Endothelial cell (in vitro differentiated cells): ENCODE measurements at regions not wholly inside any gene's neighbourhood (a gene's known extent, or its start where the extent isn't known, plus 50 kb on each side); places are given as distances from the start of the nearest gene placed in this dataset.

Source experiments
- DNase-seq: peaks from one replicate; pipeline ENCODE4 v3.0.0; 2021; ENCODE audit warnings: low spot score
- H3K27ac Mint-ChIP-seq: one replicate; pipeline ENCODE4 v1.8.0; 2021; ENCODE audit warnings: mixed read lengths, inconsistent platforms; ENCODE audit not compliant: unreplicated experiment
- H3K27me3 Mint-ChIP-seq: one replicate; pipeline ENCODE4 v1.8.0; 2021; ENCODE audit warnings: mild to moderate bottlenecking, moderate library complexity, mixed read lengths, inconsistent platforms; ENCODE audit not compliant: unreplicated experiment
- H3K36me3 Mint-ChIP-seq: one replicate; pipeline ENCODE4 v1.8.0; 2021; ENCODE audit warnings: mild to moderate bottlenecking, low read depth, mixed read lengths, inconsistent platforms; ENCODE audit not compliant: unreplicated experiment
- H3K4me1 Mint-ChIP-seq: one replicate; pipeline ENCODE4 v1.8.0; 2021; ENCODE audit warnings: mild to moderate bottlenecking, mixed read lengths, inconsistent platforms; ENCODE audit not compliant: unreplicated experiment
- H3K4me3 Mint-ChIP-seq: one replicate; pipeline ENCODE4 v1.8.0; 2021; ENCODE audit warnings: mild to moderate bottlenecking, mixed read lengths, inconsistent platforms; ENCODE audit not compliant: unreplicated experiment
- H3K9me3 Mint-ChIP-seq: one replicate; pipeline ENCODE4 v1.8.0; 2021; ENCODE audit warnings: mixed read lengths, inconsistent platforms; ENCODE audit not compliant: unreplicated experiment
- CTCF ChIP-seq: fragments of 200-600 bp; sonication (generic); IDR thresholded peaks from one replicate; pipeline ENCODE4 v1.5.0; 2021; ENCODE audit warnings: antibody characterized with exemption; ENCODE audit not compliant: unreplicated experiment

- Mint-ChIP-seq H3K9me3 (no peaks in the 10 kb centered on the region), H3K36me3 (no peaks in the 10 kb centered on the region), H3K4me1 (no peaks in the 10 kb centered on the region), H3K27me3 (no peaks in the 10 kb centered on the region), H3K27ac (no peak overlapping the region), H3K4me3 (no peak overlapping the region)
- TF ChIP-seq CTCF, result no peak
- no peak for DNase-seq
These were observed 925.0 kb upstream of the RBFOX1 start for GRCh38 chr16:6407596-6407995.

GRCh38 chr16:6406028-6406427 lies 926.6 kb upstream of the RBFOX1 start:
- DNase-seq, result no peak
- H3K27ac Mint-ChIP-seq, result no peak overlapping the region
- no peaks in the 10 kb centered on the region for H3K9me3 Mint-ChIP-seq
- H3K36me3 Mint-ChIP-seq, result no peaks in the 10 kb centered on the region
- H3K4me3 Mint-ChIP-seq, result no peak overlapping the region
- H3K4me1 Mint-ChIP-seq, result no peaks in the 10 kb centered on the region
- TF ChIP-seq CTCF, result no peak
- H3K27me3 Mint-ChIP-seq, result no peaks in the 10 kb centered on the region

- no peak overlapping the region for H3K27ac Mint-ChIP-seq
- H3K36me3 Mint-ChIP-seq, result no peaks in the 10 kb centered on the region
- H3K4me3 Mint-ChIP-seq, result no peak overlapping the region
- no peaks in the 10 kb centered on the region for H3K27me3 Mint-ChIP-seq
- DNase-seq, result no peak
- no peak for TF ChIP-seq CTCF
- no peaks in the 10 kb centered on the region for H3K4me1 Mint-ChIP-seq
- H3K9me3 Mint-ChIP-seq, result no peaks in the 10 kb centered on the region
These were observed 949.7 kb upstream of the RBFOX1 start for GRCh38 chr16:6382924-6383459.

GRCh38 chr16:6381896-6382295 lies 950.7 kb upstream of the RBFOX1 start:
- DNase-seq, result no peak
- Mint-ChIP-seq H3K36me3 (no peaks in the 10 kb centered on the region), H3K4me1 (no peaks in the 10 kb centered on the region), H3K27ac (no peak overlapping the region), H3K27me3 (no peaks in the 10 kb centered on the region), H3K4me3 (no peak overlapping the region), H3K9me3 (no peaks in the 10 kb centered on the region)
- no peak for TF ChIP-seq CTCF

GRCh38 chr16:6377956-6378355 lies 954.7 kb upstream of the RBFOX1 start:
- H3K27ac Mint-ChIP-seq, result no peak overlapping the region
- H3K4me1 Mint-ChIP-seq, result peaks cover 3% of the 10 kb centered on the region
- H3K36me3 Mint-ChIP-seq, result no peaks in the 10 kb centered on the region
- TF ChIP-seq CTCF, result no peak
- no peak overlapping the region for H3K4me3 Mint-ChIP-seq
- H3K9me3 Mint-ChIP-seq, result no peaks in the 10 kb centered on the region
- DNase-seq, result no peak
- no peaks in the 10 kb centered on the region for H3K27me3 Mint-ChIP-seq
